Caco-2 (cell line): ENCODE measurements at regions not wholly inside any gene's neighbourhood (a gene's known extent, or its start where the extent isn't known, plus 50 kb on each side); places are given as distances from the start of the nearest gene placed in this dataset.
"Not testable (repeated sequence)": the region's sequence is repeated elsewhere in the genome, so short reads cannot be mapped to it uniquely, and the experiment has no call there.

ENCODE experiments used
- BruUV-seq: library from RNA; stranded (reverse); fragments of 400-500 nt; replicated peaks from 2 replicates; lab custom pipeline; 2021; lab: Mats Ljungman, UMichigan
- CTCF ChIA-PET: fragments of 300-600 bp; sonication (Branson Sonifier 250); formaldehyde crosslinking; loops from one replicate; lab custom pipeline; 2022; ENCODE audit warnings: antibody characterized with exemption; lab: Charles Lee
- POLR2A ChIA-PET: fragments of 300-600 bp; sonication (Branson Sonifier 250); formaldehyde crosslinking; loops from one replicate; lab custom pipeline; 2022; ENCODE audit warnings: antibody characterized with exemption; lab: Charles Lee
- DNase-seq, 2 experiments: peaks; one replicate each; pipeline versions ENCODE4 v3.0.0 to v3.0.0-alpha.2; 2020 to 2022
- H3K27me3 ChIP-seq: replicated peaks from 2 replicates; pipeline ENCODE4 v1.6.0; 2011; ENCODE audit warnings: low read length; ENCODE audit not compliant: control insufficient read depth, insufficient read depth
- H3K36me3 ChIP-seq: 2 replicates; pipeline ENCODE4 v1.5.1; 2011; ENCODE audit warnings: low read length; ENCODE audit not compliant: control insufficient read depth, insufficient read depth
- H3K4me1 ChIP-seq: fragments of 250-450 bp; sonication (Bioruptor Pico); 2 replicates; pipeline ENCODE4 v1.5.1; 2020; ENCODE audit warnings: mild to moderate bottlenecking
- H3K4me3 ChIP-seq: 2 replicates; pipeline ENCODE4 v1.5.1; 2011; ENCODE audit warnings: low read depth, mild to moderate bottlenecking, control low read depth, low read length
- H3K9me3 ChIP-seq: fragments of 250-450 bp; sonication (Bioruptor Pico); 2 replicates; pipeline ENCODE4 v1.5.1; 2020; ENCODE audit warnings: mild to moderate bottlenecking, moderate library complexity
- H3K27ac Mint-ChIP-seq: one replicate; pipeline ENCODE4 v1.8.0; 2022; ENCODE audit warnings: mixed read lengths; ENCODE audit not compliant: unreplicated experiment
- H3K27me3 Mint-ChIP-seq: one replicate; pipeline ENCODE4 v1.8.0; 2022; ENCODE audit warnings: mixed read lengths; ENCODE audit not compliant: insufficient read depth, unreplicated experiment
- H3K36me3 Mint-ChIP-seq: one replicate; pipeline ENCODE4 v1.8.0; 2022; ENCODE audit warnings: mild to moderate bottlenecking, mixed read lengths; ENCODE audit not compliant: insufficient read depth, unreplicated experiment
- H3K4me1 Mint-ChIP-seq: one replicate; pipeline ENCODE4 v1.8.0; 2022; ENCODE audit warnings: low read depth, mixed read lengths; ENCODE audit not compliant: unreplicated experiment
- H3K4me3 Mint-ChIP-seq: one replicate; pipeline ENCODE4 v1.8.0; 2022; ENCODE audit warnings: mild to moderate bottlenecking, moderate library complexity, mixed read lengths; ENCODE audit not compliant: unreplicated experiment
- H3K9me3 Mint-ChIP-seq: one replicate; pipeline ENCODE4 v1.8.0; 2022; ENCODE audit warnings: mixed read lengths; ENCODE audit not compliant: unreplicated experiment
- CTCF ChIP-seq, 2 experiments: fragments of 200-600 bp in 1 of 2; IDR thresholded peaks; 1 replicate in 1 of 2; 2 replicates in 1 of 2; pipeline versions ENCODE4 v1.5.1 to v1.8.0; 2011 to 2022; ENCODE audit warnings: antibody characterized with exemption in 1 of 2, control low read depth in 1 of 2, inconsistent platforms in 1 of 2, low read depth in 1 of 2, low read length in 1 of 2, mild to moderate bottlenecking in 1 of 2, moderate library complexity in 1 of 2; ENCODE audit not compliant: insufficient read depth in 1 of 2, severe bottlenecking in 1 of 2, unreplicated experiment in 1 of 2
- intact Hi-C: fragments of 100-400 bp; cut with micrococcal nuclease; formaldehyde crosslinking; loops from one replicate; pipeline ENCODE4 v1.10.0; 2022; ENCODE audit not compliant: unreplicated experiment

- Histone ChIP-seq H3K27me3 (no peaks in the 10 kb centered on the region), H3K9me3 (no peaks in the 10 kb centered on the region), H3K36me3 (no peaks in the 10 kb centered on the region), H3K4me3 (no peak overlapping the region), H3K4me1 (no peaks in the 10 kb centered on the region)
- ChIA-PET CTCF (no interaction called here), POLR2A (no interaction called here)
- no peaks in the 10 kb centered on the region for H3K36me3 Mint-ChIP-seq
- no TSS peak for BruUV-seq
- no peak for TF ChIP-seq CTCF (IDR thresholded peaks at IDR 0.05; ENCODE audit: insufficient read depth in 1 of 2, low read depth in 1 of 2, low read length in 1 of 2, severe bottlenecking in 1 of 2, unreplicated experiment in 1 of 2)
- H3K27me3 Mint-ChIP-seq = no peaks in the 10 kb centered on the region
- no peak for DNase-seq
- no peak overlapping the region for H3K4me3 Mint-ChIP-seq
- H3K27ac Mint-ChIP-seq = no peak overlapping the region
- H3K4me1 Mint-ChIP-seq = no peaks in the 10 kb centered on the region
- H3K9me3 Mint-ChIP-seq = no peaks in the 10 kb centered on the region
- intact Hi-C loops = no loop called here
These were observed 164.0 kb downstream of the LAT start for GRCh38 chr16:29148867-29149272.

- no peaks in the 10 kb centered on the region for H3K36me3 ChIP-seq
- no TSS peak for BruUV-seq
- Mint-ChIP-seq H3K4me3 (no peak overlapping the region), H3K4me1 (no peaks in the 10 kb centered on the region), H3K27ac (no peak overlapping the region), H3K36me3 (no peaks in the 10 kb centered on the region), H3K27me3 (no peaks in the 10 kb centered on the region), H3K9me3 (no peaks in the 10 kb centered on the region)
- H3K4me1 ChIP-seq = no peaks in the 10 kb centered on the region
- no peak overlapping the region for H3K4me3 ChIP-seq
- ChIA-PET POLR2A (no interaction called here), CTCF (no interaction called here)
- no peak for TF ChIP-seq CTCF (IDR thresholded peaks at IDR 0.05; ENCODE audit: insufficient read depth in 1 of 2, low read depth in 1 of 2, low read length in 1 of 2, severe bottlenecking in 1 of 2, unreplicated experiment in 1 of 2)
- no peaks in the 10 kb centered on the region for H3K27me3 ChIP-seq
- no peak for DNase-seq
- intact Hi-C loops = no loop called here
- H3K9me3 ChIP-seq = no peaks in the 10 kb centered on the region
These were observed 163.4 kb downstream of the LAT start for GRCh38 chr16:29148131-29148691.

- H3K4me1 ChIP-seq, H3K27me3 ChIP-seq, H3K36me3 ChIP-seq, CTCF ChIA-PET, H3K9me3 ChIP-seq, DNase-seq, H3K4me3 Mint-ChIP-seq, H3K27ac Mint-ChIP-seq, BruUV-seq, intact Hi-C loops, H3K27me3 Mint-ChIP-seq, H3K4me1 Mint-ChIP-seq, H3K36me3 Mint-ChIP-seq, H3K4me3 ChIP-seq, H3K9me3 Mint-ChIP-seq, POLR2A ChIA-PET: not testable (repeated sequence)
These were observed 162.9 kb downstream of the LAT start for GRCh38 chr16:29147710-29148109.

GRCh38 chr16:29146808-29147643, 162.2 kb downstream of the LAT start:
- H3K27me3 ChIP-seq, H3K4me3 Mint-ChIP-seq, intact Hi-C loops, DNase-seq, H3K4me1 Mint-ChIP-seq, H3K9me3 ChIP-seq, H3K9me3 Mint-ChIP-seq, BruUV-seq, H3K36me3 ChIP-seq, H3K27ac Mint-ChIP-seq, POLR2A ChIA-PET, H3K36me3 Mint-ChIP-seq, H3K4me3 ChIP-seq, H3K27me3 Mint-ChIP-seq, H3K4me1 ChIP-seq, CTCF ChIA-PET: not testable (repeated sequence)
